SK-N-SH (cell line): ENCODE measurements at regions not wholly inside any gene's neighbourhood (a gene's known extent, or its start where the extent isn't known, plus 50 kb on each side); places are given as distances from the start of the nearest gene placed in this dataset.

Experiments
- CTCF ChIP-seq: fragments of 200-600 bp; sonication (generic); IDR thresholded peaks from 2 replicates; pipeline ENCODE4 v1.6.1; 2017; ENCODE audit warnings: antibody characterized with exemption, mild to moderate bottlenecking, moderate library complexity
- ELF1 ChIP-seq: IDR thresholded peaks from 2 replicates; pipeline ENCODE4 v1.4.0; 2012
- POLR2AphosphoS5 ChIP-seq: IDR thresholded peaks from 2 replicates; pipeline ENCODE4 v1.6.1; 2012; ENCODE audit warnings: low read depth, low read length
- RAD21 ChIP-seq: IDR thresholded peaks from 2 replicates; pipeline ENCODE4 v1.6.1; 2012; ENCODE audit warnings: mild to moderate bottlenecking, low read length
- SMC3 ChIP-seq: IDR thresholded peaks from 2 replicates; pipeline ENCODE4 v1.6.1; 2012; ENCODE audit warnings: low read depth, low read length, improper control_type of control experiment
- ZBTB33 ChIP-seq: IDR thresholded peaks from 2 replicates; pipeline ENCODE4 v1.4.0; 2012; ENCODE audit warnings: low read depth, borderline replicate concordance
- TF ChIP-seq, protein P1 (sequence below): IDR thresholded peaks from 2 replicates; pipeline ENCODE4 v1.4.0; 2012; ENCODE audit warnings: low read depth

GRCh38 chr1:47705517-47706130 lies 267.8 kb downstream of the FOXD2 start:
- TF ChIP-seq CTCF (no peak), ELF1 (no peak), ZBTB33 (no peak), SMC3 (no peak), POLR2AphosphoS5 (no peak), RAD21 (no peak)
- TF ChIP-seq, protein P1, sequence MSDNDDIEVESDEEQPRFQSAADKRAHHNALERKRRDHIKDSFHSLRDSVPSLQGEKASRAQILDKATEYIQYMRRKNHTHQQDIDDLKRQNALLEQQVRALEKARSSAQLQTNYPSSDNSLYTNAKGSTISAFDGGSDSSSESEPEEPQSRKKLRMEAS: no peak
